ENCODE measurements at regions not wholly inside any gene's neighbourhood (a gene's known extent, or its start where the extent isn't known, plus 50 kb on each side); places are given as distances from the start of the nearest gene placed in this dataset.

- no peaks in the 10 kb centered on the region for H3K9me3 ChIP-seq (ENCODE audit: control insufficient read depth, insufficient read depth, low read length)
- H3K4me3 ChIP-seq (ENCODE audit: low read length): no peak overlapping the region
- H3K4me2 ChIP-seq (ENCODE audit: low read length): no peak overlapping the region
- no peak overlapping the region for H3K27ac ChIP-seq (ENCODE audit: low read depth, low read length)
- H3K4me1 ChIP-seq (ENCODE audit: control insufficient read depth, low read length): no peaks in the 10 kb centered on the region
- H3K79me2 ChIP-seq (ENCODE audit: control insufficient read depth, low read length): no peaks in the 10 kb centered on the region
- no peaks in the 10 kb centered on the region for H3K9me2 ChIP-seq (replicated peaks; ENCODE audit: control insufficient read depth, low read length)
- H3K27me3 ChIP-seq (ENCODE audit: control insufficient read depth, low read length): no peaks in the 10 kb centered on the region
- no peaks in the 10 kb centered on the region for H4K20me1 ChIP-seq (ENCODE audit: control insufficient read depth, insufficient read depth, low read depth, low read length)
- no peaks in the 10 kb centered on the region for H3K36me3 ChIP-seq (ENCODE audit: control insufficient read depth, low read length)
- TF ChIP-seq EZH2phosphoT487 (IDR thresholded peaks at IDR 0.05; ENCODE audit: borderline replicate concordance, low read length) (no peak), CTCF (IDR thresholded peaks at IDR 0.05; ENCODE audit: low read depth, low read length, poor library complexity, severe bottlenecking) (no peak)
- no peaks in the 10 kb centered on the region for H3F3A ChIP-seq (ENCODE audit: control insufficient read depth, insufficient read depth)
Measured at GRCh38 chr11:80610516-80610915, 1169.7 kb upstream of the TENM4 start.

DNA sequence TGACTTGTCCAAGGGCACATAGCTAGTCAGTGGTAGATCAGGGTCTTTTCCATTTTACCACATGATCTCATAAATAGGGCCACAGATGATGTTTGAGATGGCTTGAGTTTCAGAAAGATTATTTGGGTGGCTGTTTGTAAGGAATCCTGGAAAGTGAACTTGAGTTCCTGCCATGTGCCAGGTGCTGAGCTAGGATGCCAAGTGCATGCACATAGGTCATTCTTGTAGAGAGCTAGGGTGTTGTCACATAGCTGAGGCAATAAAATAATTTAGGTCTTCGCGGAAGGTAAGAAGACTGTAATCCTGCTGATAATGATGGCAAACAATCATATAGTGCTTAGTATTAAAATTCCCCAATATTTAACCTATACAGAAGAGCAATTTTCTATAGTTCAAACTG lies 1162.6 kb upstream of the TENM4 start:
- Histone ChIP-seq H3K9me2 (replicated peaks; ENCODE audit: control insufficient read depth, low read length) (no peaks in the 10 kb centered on the region), H3K4me2 (ENCODE audit: low read length) (no peak overlapping the region), H3K27me3 (ENCODE audit: control insufficient read depth, low read length) (no peaks in the 10 kb centered on the region), H3K9me3 (ENCODE audit: control insufficient read depth, insufficient read depth, low read length) (no peaks in the 10 kb centered on the region), H3K27ac (ENCODE audit: low read depth, low read length) (no peak overlapping the region), H4K20me1 (ENCODE audit: control insufficient read depth, insufficient read depth, low read depth, low read length) (no peaks in the 10 kb centered on the region), H3K4me1 (ENCODE audit: control insufficient read depth, low read length) (no peaks in the 10 kb centered on the region), H3K4me3 (ENCODE audit: low read length) (no peak overlapping the region), H3K36me3 (ENCODE audit: control insufficient read depth, low read length) (no peaks in the 10 kb centered on the region), H3K79me2 (ENCODE audit: control insufficient read depth, low read length) (no peaks in the 10 kb centered on the region), H3F3A (ENCODE audit: control insufficient read depth, insufficient read depth) (no peaks in the 10 kb centered on the region)
- TF ChIP-seq EZH2phosphoT487 (IDR thresholded peaks at IDR 0.05; ENCODE audit: borderline replicate concordance, low read length): no peak
- no peak for TF ChIP-seq CTCF (IDR thresholded peaks at IDR 0.05; ENCODE audit: low read depth, low read length, poor library complexity, severe bottlenecking)

DNA sequence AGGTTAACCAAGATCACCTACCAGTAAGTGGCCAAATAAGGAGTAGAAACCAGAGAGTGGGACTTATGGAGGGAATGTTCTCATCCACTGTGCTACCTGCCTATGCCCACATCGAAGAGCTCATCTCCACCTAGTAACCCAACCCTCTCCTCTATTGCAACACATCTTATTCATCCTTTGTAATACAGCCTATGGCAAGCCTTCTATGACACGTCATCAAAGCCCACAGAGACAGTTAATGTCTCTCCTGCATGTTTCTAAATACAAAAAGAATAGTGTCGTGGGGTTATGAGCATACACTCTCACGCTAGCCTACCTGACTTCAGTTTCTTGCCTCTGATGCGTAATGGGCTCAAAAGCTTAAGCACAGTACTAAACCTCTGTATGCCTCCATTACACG lies 1158.1 kb upstream of the TENM4 start:
- Histone ChIP-seq H3F3A (ENCODE audit: control insufficient read depth, insufficient read depth) (no peaks in the 10 kb centered on the region), H3K4me1 (ENCODE audit: control insufficient read depth, low read length) (no peaks in the 10 kb centered on the region), H3K27me3 (ENCODE audit: control insufficient read depth, low read length) (no peaks in the 10 kb centered on the region), H4K20me1 (ENCODE audit: control insufficient read depth, insufficient read depth, low read depth, low read length) (no peaks in the 10 kb centered on the region), H3K9me2 (replicated peaks; ENCODE audit: control insufficient read depth, low read length) (no peaks in the 10 kb centered on the region), H3K4me3 (ENCODE audit: low read length) (no peak overlapping the region), H3K36me3 (ENCODE audit: control insufficient read depth, low read length) (no peaks in the 10 kb centered on the region), H3K9me3 (ENCODE audit: control insufficient read depth, insufficient read depth, low read length) (no peaks in the 10 kb centered on the region), H3K4me2 (ENCODE audit: low read length) (no peak overlapping the region), H3K79me2 (ENCODE audit: control insufficient read depth, low read length) (no peaks in the 10 kb centered on the region), H3K27ac (ENCODE audit: low read depth, low read length) (no peak overlapping the region)
- TF ChIP-seq EZH2phosphoT487 (IDR thresholded peaks at IDR 0.05; ENCODE audit: borderline replicate concordance, low read length): no peak
- no peak for TF ChIP-seq CTCF (IDR thresholded peaks at IDR 0.05; ENCODE audit: low read depth, low read length, poor library complexity, severe bottlenecking)
